NT2/D1 (cell line): ENCODE measurements at regions not wholly inside any gene's neighbourhood (a gene's known extent, or its start where the extent isn't known, plus 50 kb on each side); places are given as distances from the start of the nearest gene placed in this dataset.

Experiments used
- SUZ12 ChIP-seq: IDR thresholded peaks from 2 replicates; pipeline ENCODE4 v1.6.1; 2011; ENCODE audit not compliant: insufficient read length, insufficient read depth; ENCODE audit errors: extremely low read depth
- YY1 ChIP-seq: IDR thresholded peaks from 2 replicates; pipeline ENCODE4 v1.6.1; 2011; ENCODE audit not compliant: insufficient read length, insufficient read depth
- ZNF274 ChIP-seq: IDR thresholded peaks from 2 replicates; pipeline ENCODE4 v1.6.1; 2011; ENCODE audit warnings: mild to moderate bottlenecking, low read depth, low read length

GRCh38 chr18:53887447-53887846 is 337.0 kb downstream of the MBD2 start:
- TF ChIP-seq YY1 (no peak), ZNF274 (no peak), SUZ12 (no peak)
